ENCODE measurements at regions not wholly inside any gene's neighbourhood (a gene's known extent, or its start where the extent isn't known, plus 50 kb on each side); places are given as distances from the start of the nearest gene placed in this dataset.
"Not testable (repeated sequence)": the region's sequence is repeated elsewhere in the genome, so short reads cannot be mapped to it uniquely, and the experiment has no call there.

DNA sequence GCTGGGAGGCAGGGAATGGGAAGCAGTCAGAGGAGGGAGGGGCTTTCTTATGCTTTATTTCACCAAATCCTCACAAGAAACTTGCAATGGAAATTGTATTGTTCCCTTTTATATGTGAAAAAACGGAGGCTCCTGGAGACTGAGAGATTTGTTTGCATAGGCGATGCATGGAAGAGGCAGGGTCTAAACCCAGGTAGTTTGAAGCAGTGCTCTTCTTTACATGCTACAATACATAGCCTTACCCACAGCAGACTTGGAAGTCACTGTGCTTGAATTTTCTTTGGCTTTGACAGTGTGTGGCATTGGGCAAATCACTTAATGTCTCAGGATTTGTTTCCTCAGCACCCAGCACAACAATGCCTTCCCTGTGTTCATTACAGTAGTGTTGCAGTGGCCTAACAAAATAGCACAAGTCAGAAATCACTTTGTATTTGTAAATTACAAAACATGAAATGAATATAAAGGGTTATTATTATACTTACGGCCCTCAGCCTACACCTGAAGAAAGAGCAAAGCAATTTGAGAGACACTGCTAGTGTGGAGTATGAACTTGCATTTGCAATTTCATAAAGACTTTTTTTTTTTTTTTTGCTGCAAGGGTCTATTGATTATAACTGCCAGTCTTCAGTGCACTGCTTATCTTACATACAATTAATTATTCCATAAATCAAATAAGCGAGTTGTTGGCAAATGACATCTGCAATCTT lies 646.4 kb upstream of the KCNMB2 start:
- FAIRE-seq = no peak

DNA sequence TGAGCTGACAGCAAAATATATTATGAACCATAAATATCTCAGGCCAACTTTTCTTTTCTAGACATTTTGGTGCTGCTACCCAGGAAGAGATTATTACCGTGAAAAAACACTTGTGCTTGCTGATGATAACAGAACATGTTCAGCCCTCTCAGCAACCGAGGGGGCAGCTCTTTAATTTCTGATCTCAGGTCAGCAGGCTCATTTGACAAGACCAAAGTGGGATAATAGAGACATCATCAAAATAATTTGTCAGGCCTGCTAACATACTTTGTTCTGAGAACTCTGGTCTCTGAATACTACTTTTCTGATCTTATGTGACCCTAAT lies 645.9 kb upstream of the KCNMB2 start:
- FAIRE-seq = no peak

- not testable (repeated sequence) for FAIRE-seq
These were observed 644.7 kb upstream of the KCNMB2 start for GRCh38 chr3:177891569-177891968.

DNA sequence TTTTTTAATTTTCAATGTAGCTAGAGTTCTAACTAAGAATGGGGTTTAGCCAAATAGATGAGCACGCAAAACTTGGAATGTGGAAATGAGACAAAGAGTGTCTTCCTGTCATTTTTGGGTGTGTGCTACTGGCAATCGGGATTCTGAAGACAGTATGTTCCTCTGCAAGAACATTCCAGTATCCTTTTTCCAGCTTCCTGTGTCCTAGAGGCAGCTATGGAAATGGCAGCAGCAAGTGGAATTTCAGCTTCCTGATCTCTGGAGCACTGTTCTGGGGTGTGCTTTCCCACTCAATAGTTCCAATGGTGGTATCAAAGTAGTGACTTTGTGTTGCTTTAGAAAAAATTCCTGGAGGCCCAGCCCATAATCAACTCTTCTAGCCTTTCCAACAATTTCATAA lies 642.9 kb upstream of the KCNMB2 start:
- no peak for FAIRE-seq

DNA sequence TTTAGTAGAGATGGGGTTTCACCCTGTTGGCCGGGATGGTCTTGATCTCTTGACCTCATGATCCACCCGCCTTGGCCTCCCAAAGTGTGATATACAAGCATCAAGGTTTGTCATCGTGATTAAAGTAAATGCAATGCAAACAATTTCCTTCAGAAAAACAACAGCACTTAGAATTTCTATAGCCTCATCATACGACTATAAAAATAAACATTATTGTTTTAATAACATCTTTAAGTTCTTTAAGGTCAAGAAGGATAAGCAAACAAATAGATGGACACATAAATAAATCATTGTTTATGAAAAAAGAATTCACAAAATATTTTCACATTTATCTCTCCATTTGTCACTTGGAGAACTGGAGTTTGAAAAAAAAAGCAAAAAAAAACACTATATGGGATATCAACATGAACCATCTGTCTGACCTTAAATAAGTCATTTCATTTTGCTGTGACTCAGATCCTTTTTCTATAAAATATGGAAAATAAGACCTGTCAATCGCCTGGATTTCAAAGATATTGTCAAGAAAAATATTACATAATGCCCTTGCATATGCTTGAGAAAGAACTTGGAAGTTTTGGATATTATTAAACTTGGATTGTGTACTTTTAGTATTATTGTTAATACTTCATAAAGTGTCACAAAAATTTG lies 642.0 kb upstream of the KCNMB2 start:
- peak; percentile 59 for FAIRE-seq

DNA sequence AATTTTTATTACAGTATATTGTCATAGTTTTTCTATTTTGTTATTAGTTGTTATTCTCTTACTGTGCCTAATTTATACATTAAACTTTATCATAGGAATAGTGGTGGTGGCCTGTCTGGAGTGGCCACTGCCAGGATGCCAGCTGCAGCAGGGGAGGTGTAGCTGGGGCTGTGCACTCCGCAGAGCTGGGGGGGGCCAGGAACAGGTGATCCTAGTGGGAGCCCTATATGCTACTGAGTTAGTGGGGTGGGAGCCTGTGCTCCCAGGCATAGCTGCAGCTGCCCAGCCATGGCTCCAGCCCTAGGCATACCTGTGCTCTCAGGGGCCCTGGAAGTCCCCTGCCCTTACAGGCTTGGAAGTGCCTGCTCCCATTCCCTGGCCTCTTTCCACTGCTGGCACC lies 638.1 kb upstream of the KCNMB2 start:
- FAIRE-seq = no peak

GRCh38 chr3:177899275-177900067 lies 636.8 kb upstream of the KCNMB2 start:
- no peak for FAIRE-seq

GRCh38 chr3:177902876-177903275 lies 633.4 kb upstream of the KCNMB2 start:
- FAIRE-seq = no peak

GRCh38 chr3:177904621-177905020 lies 631.6 kb upstream of the KCNMB2 start:
- no peak for FAIRE-seq

DNA sequence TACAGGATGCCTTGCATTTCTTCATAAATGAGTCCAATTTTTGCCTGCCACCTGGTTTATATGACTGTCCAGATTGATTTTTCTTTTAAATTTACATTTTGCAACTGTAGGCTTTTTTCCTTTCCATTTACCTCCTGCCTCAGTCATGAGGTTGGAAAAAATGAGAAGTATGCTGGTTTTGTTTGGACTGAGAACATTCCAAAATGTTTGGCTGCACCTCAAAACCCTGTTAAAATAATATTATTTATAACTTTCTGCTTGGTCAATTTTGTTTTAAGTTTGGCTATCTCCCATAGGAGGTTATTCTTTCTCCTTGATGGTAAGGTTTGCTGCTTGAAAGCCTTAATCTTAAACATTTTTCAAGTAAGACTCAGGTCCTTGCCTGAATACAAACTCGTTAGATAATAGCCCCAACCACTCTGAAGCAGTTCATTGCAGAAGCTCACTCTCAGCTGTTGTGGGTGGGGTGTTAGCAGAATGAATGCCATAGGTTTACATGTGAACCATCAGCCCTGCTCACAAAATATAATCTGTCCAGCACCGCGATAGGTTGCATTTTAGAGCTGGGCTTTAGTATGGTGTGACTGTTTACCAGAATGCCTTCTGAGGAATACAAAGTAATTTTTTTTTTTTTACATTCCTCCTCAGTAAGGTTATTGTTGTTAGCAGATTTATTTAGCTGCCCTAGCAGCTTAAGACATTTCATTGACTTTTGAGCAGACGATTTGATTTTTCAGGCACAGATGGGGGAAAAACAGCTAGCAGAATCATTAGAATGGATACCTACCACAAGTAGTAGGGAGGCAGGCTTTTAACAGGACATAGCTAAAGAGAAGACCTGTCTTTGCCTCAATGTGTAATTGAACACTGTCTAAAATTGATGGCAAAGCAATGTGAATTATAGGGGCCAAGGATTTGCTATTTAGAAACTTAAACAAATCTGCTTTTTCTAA lies 630.8 kb upstream of the KCNMB2 start:
- FAIRE-seq = peak; percentile 94

GRCh38 chr3:177906126-177906511 lies 630.1 kb upstream of the KCNMB2 start:
- no peak for FAIRE-seq

DNA sequence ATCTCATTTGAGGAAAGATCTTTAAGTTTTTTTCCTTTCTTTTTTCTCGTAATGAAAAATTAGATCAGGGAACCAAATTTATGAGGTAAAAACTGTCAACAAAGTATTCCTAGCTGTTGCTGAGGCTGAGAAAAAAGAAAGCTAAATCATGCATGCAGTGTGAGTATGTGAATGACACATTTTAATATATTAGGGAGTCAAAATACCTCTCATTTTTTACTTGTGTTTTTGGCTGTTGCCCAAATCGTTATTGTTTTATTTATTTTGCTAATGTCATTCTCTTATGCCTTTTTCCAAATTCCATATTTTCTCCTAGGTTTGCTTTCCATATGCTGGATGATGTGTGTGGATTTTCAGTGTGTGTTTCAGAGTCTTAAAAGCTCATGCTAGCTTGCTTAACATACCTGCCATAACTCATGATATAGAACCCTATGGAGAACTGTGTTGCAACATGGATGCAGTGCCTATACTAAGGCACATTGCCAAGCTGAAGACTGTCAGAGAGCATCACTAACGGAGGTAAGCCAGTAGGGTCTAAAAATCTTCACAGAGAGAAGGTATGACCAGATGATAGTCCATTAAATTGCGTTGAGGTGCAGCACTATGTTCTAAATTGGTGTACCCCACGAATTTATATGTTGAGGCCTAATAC lies 629.5 kb upstream of the KCNMB2 start:
- no peak for FAIRE-seq

DNA sequence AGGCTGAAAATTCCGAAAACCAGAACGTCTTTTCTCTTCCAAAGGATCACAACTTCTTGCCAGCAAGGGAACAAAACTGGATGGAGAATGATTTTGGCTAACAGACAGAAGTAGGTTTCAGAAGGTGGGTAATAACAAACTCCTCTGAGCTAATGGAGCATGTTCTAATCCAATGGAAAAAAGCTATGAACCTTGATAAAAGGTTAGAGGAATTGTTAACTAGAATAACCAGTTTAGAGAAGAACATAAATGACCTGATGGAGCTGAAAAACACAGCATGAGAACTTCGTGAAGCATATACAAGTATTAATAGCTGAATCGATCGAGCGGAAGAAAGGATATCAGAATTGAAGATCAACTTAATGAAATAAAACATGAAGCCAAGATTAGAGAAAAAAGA lies 626.7 kb upstream of the KCNMB2 start:
- FAIRE-seq = not testable (repeated sequence)

DNA sequence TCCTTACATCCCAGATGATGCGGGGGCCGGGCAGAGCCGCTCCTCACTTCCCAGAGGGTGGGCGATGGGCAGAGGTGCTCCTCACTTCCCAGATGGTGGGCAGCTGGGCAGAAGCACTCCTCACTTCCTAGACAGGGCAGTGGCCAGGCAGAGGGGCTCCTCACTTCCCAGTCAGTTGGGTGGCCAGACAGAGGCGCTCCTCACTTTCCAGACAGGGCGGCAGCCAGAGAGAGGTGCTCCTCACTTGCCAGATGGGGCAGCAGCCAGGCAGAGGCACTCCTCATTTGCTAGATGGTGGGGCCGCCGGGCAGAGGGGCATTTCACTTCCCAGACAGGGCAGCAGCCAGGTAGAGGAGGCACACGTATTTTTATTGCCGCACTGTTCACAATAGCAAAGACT lies 622.0 kb upstream of the KCNMB2 start:
- FAIRE-seq = no peak

DNA sequence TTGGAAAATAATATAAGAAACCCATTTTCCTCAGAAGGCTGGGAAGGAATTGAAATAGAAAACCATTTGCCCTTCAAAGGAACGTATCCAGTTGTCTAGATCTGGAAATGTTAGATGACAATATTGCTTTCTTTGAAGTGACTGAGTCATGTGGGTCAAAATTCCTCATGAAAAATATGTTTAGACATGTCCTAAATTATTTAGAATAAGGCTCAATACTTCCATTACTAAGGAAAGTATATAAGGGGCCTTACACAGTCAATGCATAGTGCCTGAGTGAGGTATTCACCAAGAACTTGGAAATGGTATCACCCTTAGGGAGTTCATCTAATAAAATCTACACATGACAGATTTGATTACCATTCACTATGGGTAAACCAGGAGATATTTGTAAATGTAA lies 619.8 kb upstream of the KCNMB2 start:
- FAIRE-seq = no peak

DNA sequence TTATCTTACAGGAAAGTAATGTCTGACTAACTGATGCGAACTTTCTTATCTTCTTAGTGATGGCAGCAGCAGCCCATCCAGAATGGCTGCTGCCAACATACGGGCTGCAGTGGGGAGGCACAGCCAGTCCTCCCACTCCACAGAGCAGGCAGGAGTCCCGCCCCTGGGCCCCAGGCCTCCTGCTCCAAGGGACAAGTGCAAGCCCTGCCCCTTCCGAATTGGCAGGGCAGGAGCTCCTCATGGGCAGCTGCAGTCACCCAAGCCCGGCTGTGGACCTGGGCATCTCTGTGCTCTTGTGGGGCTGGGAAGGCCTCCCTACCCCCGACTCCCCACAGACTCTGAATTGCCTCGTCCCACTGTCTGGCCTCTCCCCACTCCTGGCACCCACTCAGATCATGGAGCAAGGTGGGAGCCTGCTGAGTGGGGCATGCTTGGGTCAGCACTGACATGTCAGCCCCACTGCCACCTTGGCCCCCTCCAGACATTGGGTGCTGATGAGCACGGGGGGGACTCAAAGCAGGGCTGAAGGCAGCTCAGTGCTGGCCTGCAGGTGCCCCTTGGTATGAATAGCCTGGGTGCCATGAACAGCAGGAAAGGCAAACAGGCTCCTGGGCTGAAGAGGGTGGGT lies 618.9 kb upstream of the KCNMB2 start:
- FAIRE-seq = no peak

- no peak for FAIRE-seq
These were observed 615.1 kb upstream of the KCNMB2 start for GRCh38 chr3:177921153-177921552.

GRCh38 chr3:177924261-177924660 lies 612.0 kb upstream of the KCNMB2 start:
- FAIRE-seq = no peak

DNA sequence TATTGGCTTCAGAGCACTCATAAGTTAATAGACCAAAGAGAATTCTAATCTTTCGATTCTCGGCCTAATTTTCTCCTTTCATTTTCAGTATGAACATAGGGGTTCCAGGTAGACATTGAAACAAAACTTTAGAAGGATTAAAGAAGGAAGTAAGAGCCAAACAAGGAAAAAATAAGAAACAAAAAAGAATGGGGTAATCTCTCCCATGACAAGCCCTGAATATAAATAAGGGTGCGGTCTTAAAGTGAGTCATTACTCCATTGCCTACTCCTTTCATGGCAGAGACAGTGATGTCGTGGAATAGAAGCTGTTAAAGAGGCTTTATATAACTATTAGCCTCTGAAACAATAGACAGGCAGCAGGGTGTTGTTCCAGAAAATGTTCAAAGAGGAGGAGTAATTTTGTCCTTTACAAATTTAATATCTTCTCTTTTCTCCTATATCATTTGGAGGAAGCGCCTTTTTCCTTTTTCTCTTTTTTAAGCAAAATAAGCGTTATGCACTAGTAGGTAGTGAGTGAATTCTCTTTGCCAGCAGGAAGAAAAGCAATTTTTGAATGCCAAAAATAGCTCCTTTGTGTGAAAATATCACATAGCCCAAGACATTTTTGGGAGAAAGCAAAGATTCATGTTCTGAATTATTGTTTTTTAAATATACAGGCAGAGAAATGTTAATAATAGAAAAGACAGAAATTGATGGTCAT lies 607.9 kb upstream of the KCNMB2 start:
- FAIRE-seq = no peak

DNA sequence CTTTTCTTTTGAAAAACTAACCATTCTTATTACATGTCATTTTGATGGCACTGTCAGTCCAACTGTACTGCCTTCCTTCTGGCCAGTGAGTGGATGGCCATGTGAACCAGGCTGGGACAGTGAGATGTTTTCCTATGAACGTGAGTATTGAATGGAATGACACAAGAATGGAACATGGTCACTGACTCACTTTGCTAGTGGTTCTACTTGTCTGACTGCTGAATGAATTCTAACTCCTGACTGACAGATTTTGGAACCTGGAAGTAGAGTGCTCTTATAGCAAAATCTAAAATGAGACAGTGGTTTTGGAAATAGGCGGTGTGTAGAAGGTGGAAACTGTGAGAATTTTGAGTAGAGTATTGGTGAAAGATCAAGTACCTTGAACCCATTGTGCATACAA lies 606.9 kb upstream of the KCNMB2 start:
- no peak for FAIRE-seq

DNA sequence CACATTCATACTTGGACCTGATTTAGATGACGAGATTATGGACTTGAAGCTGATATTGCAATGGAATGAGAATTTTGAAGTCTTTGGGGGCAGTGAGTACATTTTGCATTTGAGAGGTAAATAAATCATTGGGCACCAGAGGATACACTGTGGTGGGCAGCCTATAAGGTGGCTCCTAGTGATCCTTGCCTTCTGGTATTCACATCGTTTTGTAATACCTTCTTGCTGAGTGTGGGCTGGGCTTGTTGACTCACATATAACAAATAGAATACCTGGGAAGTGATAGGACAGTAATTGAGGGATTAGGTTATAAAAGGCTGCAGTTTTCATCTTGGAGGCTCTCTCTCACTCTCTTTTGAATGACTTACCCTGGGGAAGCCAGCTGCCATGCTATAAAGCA lies 605.5 kb upstream of the KCNMB2 start:
- FAIRE-seq = no peak
